Posterior vena cava (tissue), 2 donors: ENCODE measurements at regions not wholly inside any gene's neighbourhood (a gene's known extent, or its start where the extent isn't known, plus 50 kb on each side); places are given as distances from the start of the nearest gene placed in this dataset.
"Not testable (repeated sequence)": the region's sequence is repeated elsewhere in the genome, so short reads cannot be mapped to it uniquely, and the experiment has no call there.

Experiments
- DNase-seq: peaks from one replicate; pipeline ENCODE4 v3.0.0-alpha.2; 2020; ENCODE audit warnings: low spot score
- intact Hi-C, 2 donors: fragments of 100-400 bp; cut with DNase I; formaldehyde crosslinking; loops; one replicate each; pipeline versions ENCODE4 v1.14.1 to v1.14.2; 2022 to 2023
- donor health status: DM: yes; HTN: yes; CAD: no.
- donor health status: DM: yes; HTN: yes; CAD: no.

GRCh38 chr17:33989361-33990148 lies 265.5 kb upstream of the CCL2 start:
- intact Hi-C loops: no loop called here
- DNase-seq: no peak

GRCh38 chr17:33990943-33991706 lies 264.0 kb upstream of the CCL2 start:
- no peak for DNase-seq
- intact Hi-C loops: no loop called here

GRCh38 chr17:33992113-33992512 lies 263.0 kb upstream of the CCL2 start:
- no peak for DNase-seq

GRCh38 chr17:34000639-34001038 lies 254.4 kb upstream of the CCL2 start:
- intact Hi-C loops: loop anchor here in 1 of 2 donors (10.0 kb wide), 1 partner anchor 56 kb away; no protein-coding TSS in a partner anchor
- no peak for DNase-seq

More at GRCh38 chr17:33992113-33992512, 263.0 kb upstream of the CCL2 start:
- intact Hi-C loops: no loop called here

GRCh38 chr17:34001246-34001645 lies 253.8 kb upstream of the CCL2 start:
- DNase-seq: no peak
- intact Hi-C loops: loop anchor here in 1 of 2 donors (10.0 kb wide), 1 partner anchor 56 kb away; no protein-coding TSS in a partner anchor

- intact Hi-C loops: loop anchor here in 1 of 2 donors (10.0 kb wide), 1 partner anchor 61 kb away; no protein-coding TSS in a partner anchor
- no peak for DNase-seq
Measured at GRCh38 chr17:34006126-34006525, 249.0 kb upstream of the CCL2 start.

GRCh38 chr17:34008125-34008524 lies 247.0 kb upstream of the CCL2 start:
- no peak for DNase-seq
- intact Hi-C loops: loop anchor here in 1 of 2 donors (10.0 kb wide), 1 partner anchor 63 kb away; no protein-coding TSS in a partner anchor

GRCh38 chr17:34009912-34010311 lies 245.2 kb upstream of the CCL2 start:
- intact Hi-C loops: loop anchor here in 1 of 2 donors (10.0 kb wide), 2 partner anchors 65 to 85 kb away; no protein-coding TSS in a partner anchor
- no peak for DNase-seq

- DNase-seq: no peak
- intact Hi-C loops: loop anchor here in 1 of 2 donors (10.0 kb wide), 1 partner anchor 86 kb away; no protein-coding TSS in a partner anchor
Measured at GRCh38 chr17:34010534-34010933, 244.6 kb upstream of the CCL2 start.

GRCh38 chr17:34011599-34011998 lies 243.5 kb upstream of the CCL2 start:
- DNase-seq: no peak
- intact Hi-C loops: loop anchor here in 1 of 2 donors (10.0 kb wide), 1 partner anchor 87 kb away; no protein-coding TSS in a partner anchor

GRCh38 chr17:34012709-34013375 lies 242.2 kb upstream of the CCL2 start:
- no peak for DNase-seq
- intact Hi-C loops: loop anchor here in 1 of 2 donors (10.0 kb wide), 1 partner anchor 88 kb away; no protein-coding TSS in a partner anchor

GRCh38 chr17:34015253-34015652 lies 239.8 kb upstream of the CCL2 start:
- intact Hi-C loops: loop anchor here in 1 of 2 donors (10.0 kb wide), 1 partner anchor 90 kb away; no protein-coding TSS in a partner anchor
- no peak for DNase-seq

GRCh38 chr17:34024386-34024785 lies 230.7 kb upstream of the CCL2 start:
- no peak for DNase-seq
- intact Hi-C loops: loop anchor here in 1 of 2 donors (10.0 kb wide), 1 partner anchor 200 kb away; no protein-coding TSS in a partner anchor

- intact Hi-C loops: loop anchor here in 1 of 2 donors (10.0 kb wide), 1 partner anchor 200 kb away; no protein-coding TSS in a partner anchor
- no peak for DNase-seq
Measured at GRCh38 chr17:34024806-34025551, 230.1 kb upstream of the CCL2 start.

- intact Hi-C loops, DNase-seq: not testable (repeated sequence)
Measured at GRCh38 chr17:34030601-34031000, 224.5 kb upstream of the CCL2 start.

- intact Hi-C loops: not testable (repeated sequence)
Measured at GRCh38 chr17:34032305-34032704, 222.8 kb upstream of the CCL2 start.

GRCh38 chr17:34038786-34039185 lies 216.3 kb upstream of the CCL2 start:
- DNase-seq, intact Hi-C loops: not testable (repeated sequence)

More at GRCh38 chr17:34032305-34032704, 222.8 kb upstream of the CCL2 start:
- DNase-seq: not testable (repeated sequence)

GRCh38 chr17:34039213-34039612 lies 215.9 kb upstream of the CCL2 start:
- intact Hi-C loops, DNase-seq: not testable (repeated sequence)
